Hepatocyte (in vitro differentiated cells): ENCODE measurements at regions not wholly inside any gene's neighbourhood (a gene's known extent, or its start where the extent isn't known, plus 50 kb on each side); places are given as distances from the start of the nearest gene placed in this dataset.

Experiments
- DNase-seq: peaks from one replicate; pipeline ENCODE4 v3.0.0-alpha.2; 2016; ENCODE audit warnings: low spot score
- H2AFZ ChIP-seq: fragments of 200-600 bp; sonication (generic); 2 replicates; pipeline ENCODE4 v1.6.0; 2016; ENCODE audit warnings: antibody characterized with exemption, mild to moderate bottlenecking
- H3K27ac ChIP-seq: fragments of 200-600 bp; sonication (generic); 2 replicates; pipeline ENCODE4 v1.5.1; 2016; ENCODE audit warnings: mild to moderate bottlenecking
- H3K27me3 ChIP-seq: fragments of 200-600 bp; sonication (generic); 2 replicates; pipeline ENCODE4 v1.6.1; 2016
- H3K36me3 ChIP-seq: fragments of 200-600 bp; sonication (generic); replicated peaks from 2 replicates; pipeline ENCODE4 v1.5.1; 2016; ENCODE audit warnings: low read depth; ENCODE audit not compliant: insufficient read depth
- H3K4me1 ChIP-seq: fragments of 200-600 bp; sonication (generic); 2 replicates; pipeline ENCODE4 v1.5.1; 2016; ENCODE audit warnings: mild to moderate bottlenecking, moderate library complexity; ENCODE audit not compliant: insufficient read depth
- H3K4me2 ChIP-seq: fragments of 200-600 bp; sonication (generic); 2 replicates; pipeline ENCODE4 v1.6.0; 2016
- H3K4me3 ChIP-seq: fragments of 200-600 bp; sonication (generic); 2 replicates; pipeline ENCODE4 v1.5.1; 2016; ENCODE audit warnings: mild to moderate bottlenecking
- H3K79me2 ChIP-seq: fragments of 200-600 bp; sonication (generic); 2 replicates; pipeline ENCODE4 v1.6.0; 2017; ENCODE audit warnings: mild to moderate bottlenecking
- H3K9me2 ChIP-seq: fragments of 200-600 bp; sonication (generic); replicated peaks from 2 replicates; pipeline ENCODE4 v1.6.0; 2017; ENCODE audit warnings: mild to moderate bottlenecking; ENCODE audit not compliant: insufficient read depth
- H3K9me3 ChIP-seq: fragments of 200-600 bp; sonication (generic); 2 replicates; pipeline ENCODE4 v1.5.1; 2016; ENCODE audit warnings: low read depth, mild to moderate bottlenecking
- H4K20me1 ChIP-seq: fragments of 200-600 bp; sonication (generic); 2 replicates; pipeline ENCODE4 v1.6.0; 2016; ENCODE audit warnings: mild to moderate bottlenecking; ENCODE audit not compliant: insufficient read depth, poor library complexity, severe bottlenecking
- CTCF ChIP-seq: fragments of 200-600 bp; sonication (generic); IDR thresholded peaks from 2 replicates; pipeline ENCODE4 v1.5.1; 2016; ENCODE audit warnings: antibody characterized with exemption, mild to moderate bottlenecking; ENCODE audit not compliant: poor library complexity
- EZH2 ChIP-seq: fragments of 200-600 bp; sonication (generic); IDR thresholded peaks from 2 replicates; pipeline ENCODE4 v1.6.1; 2016; ENCODE audit warnings: antibody characterized with exemption, mild to moderate bottlenecking, borderline replicate concordance
- EZH2phosphoT487 ChIP-seq: fragments of 200-600 bp; sonication (generic); IDR thresholded peaks from one replicate; pipeline ENCODE4 v1.6.1; 2018; ENCODE audit warnings: antibody characterized with exemption, mild to moderate bottlenecking, low read depth, moderate library complexity; ENCODE audit not compliant: unreplicated experiment, severe bottlenecking
- WGBS: methylation state at CpG from one replicate; pipeline ENCODE4 v1.1.6; 2016; ENCODE audit warnings: low lambda C conversion rate; ENCODE audit errors: missing lambda C conversion rate; 5-methylcytosine and 5-hydroxymethylcytosine counted together

DNA sequence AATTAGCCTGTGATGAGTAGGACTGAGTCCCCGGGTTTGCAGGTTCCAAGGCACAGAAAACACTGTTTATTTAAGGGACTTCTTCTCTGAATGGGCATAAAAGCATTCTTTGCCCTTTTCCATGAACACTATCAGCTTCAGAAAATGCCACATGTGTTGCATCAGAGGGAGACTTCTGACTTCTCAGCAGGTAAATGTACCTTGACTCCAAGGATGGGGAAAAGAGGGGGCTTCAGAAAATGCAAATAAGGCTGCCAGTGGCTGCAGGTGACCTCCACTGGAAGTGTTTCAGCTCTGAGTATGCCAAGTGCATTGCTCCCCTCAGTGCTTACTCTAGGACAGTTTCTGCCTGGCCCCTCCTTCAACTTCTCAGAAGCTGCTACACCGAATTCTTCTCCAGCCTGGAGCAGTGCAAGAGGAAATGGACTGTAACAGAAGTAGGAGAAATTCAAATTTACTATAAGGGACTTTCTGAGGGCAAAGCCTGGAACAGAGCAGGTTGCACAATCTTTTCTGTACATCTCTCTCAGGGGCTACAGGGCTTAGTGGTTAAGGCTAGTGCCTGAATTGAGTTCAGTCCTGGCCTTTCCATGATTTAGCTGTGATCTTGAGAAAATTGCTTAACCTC lies 233.2 kb downstream of the PTTG2 start:
- no peak overlapping the region for H3K4me2 ChIP-seq
- H4K20me1 ChIP-seq: no peaks in the 10 kb centered on the region
- WGBS: 55% methylated on average over 2 of the region's 2 CpGs
- DNase-seq: no peak
- peaks cover 6% of the 10 kb centered on the region for H3K4me1 ChIP-seq
- H3K27me3 ChIP-seq: no peaks in the 10 kb centered on the region
- no peaks in the 10 kb centered on the region for H3K9me2 ChIP-seq
- no peak for TF ChIP-seq EZH2phosphoT487
- TF ChIP-seq CTCF: no peak
- no peaks in the 10 kb centered on the region for H3K9me3 ChIP-seq
- H2AFZ ChIP-seq: no peak overlapping the region
- no peaks in the 10 kb centered on the region for H3K79me2 ChIP-seq
- H3K36me3 ChIP-seq: no peaks in the 10 kb centered on the region
- H3K4me3 ChIP-seq: no peak overlapping the region
- no peak overlapping the region for H3K27ac ChIP-seq

- Histone ChIP-seq H3K9me2 (no peaks in the 10 kb centered on the region), H3K27me3 (no peaks in the 10 kb centered on the region), H3K27ac (no peak overlapping the region), H3K36me3 (no peaks in the 10 kb centered on the region), H4K20me1 (no peaks in the 10 kb centered on the region), H3K9me3 (no peaks in the 10 kb centered on the region), H2AFZ (no peak overlapping the region), H3K79me2 (no peaks in the 10 kb centered on the region), H3K4me2 (no peak overlapping the region), H3K4me1 (peaks cover 6% of the 10 kb centered on the region), H3K4me3 (no peak overlapping the region)
- no peak for TF ChIP-seq EZH2
- TF ChIP-seq EZH2phosphoT487: no peak
- no peak for TF ChIP-seq CTCF
- 78% methylated on average over 2 of the region's 2 CpGs for WGBS
- DNase-seq: no peak
Observed at GRCh38 chr4:38194047-38194602, 233.9 kb downstream of the PTTG2 start.

GRCh38 chr4:38195486-38195885 lies 235.3 kb downstream of the PTTG2 start:
- WGBS: 67% methylated on average over 3 of the region's 3 CpGs
- H3K4me1 ChIP-seq: peaks cover 6% of the 10 kb centered on the region
- TF ChIP-seq EZH2: no peak
- TF ChIP-seq EZH2phosphoT487: no peak
- no peak for TF ChIP-seq CTCF
- H4K20me1 ChIP-seq: no peaks in the 10 kb centered on the region
- H3K4me3 ChIP-seq: no peak overlapping the region
- H3K4me2 ChIP-seq: no peak overlapping the region
- no peaks in the 10 kb centered on the region for H3K36me3 ChIP-seq
- H3K27me3 ChIP-seq: no peaks in the 10 kb centered on the region
- H3K9me2 ChIP-seq: no peaks in the 10 kb centered on the region
- H3K79me2 ChIP-seq: no peaks in the 10 kb centered on the region
- no peaks in the 10 kb centered on the region for H3K9me3 ChIP-seq
- DNase-seq: no peak
- no peak overlapping the region for H2AFZ ChIP-seq
- H3K27ac ChIP-seq: no peak overlapping the region
